HuH-7 (cell line): ENCODE measurements at regions not wholly inside any gene's neighbourhood (a gene's known extent, or its start where the extent isn't known, plus 50 kb on each side); places are given as distances from the start of the nearest gene placed in this dataset.
"Not testable (repeated sequence)": the region's sequence is repeated elsewhere in the genome, so short reads cannot be mapped to it uniquely, and the experiment has no call there.

ENCODE experiments used
- DNase-seq: peaks from one replicate; pipeline ENCODE4 v3.0.0; 2011; ENCODE audit warnings: low spot score

GRCh38 chr4:163273922-163274321, 58.5 kb downstream of the NPY1R start:
- DNase-seq, result no peak

DNA sequence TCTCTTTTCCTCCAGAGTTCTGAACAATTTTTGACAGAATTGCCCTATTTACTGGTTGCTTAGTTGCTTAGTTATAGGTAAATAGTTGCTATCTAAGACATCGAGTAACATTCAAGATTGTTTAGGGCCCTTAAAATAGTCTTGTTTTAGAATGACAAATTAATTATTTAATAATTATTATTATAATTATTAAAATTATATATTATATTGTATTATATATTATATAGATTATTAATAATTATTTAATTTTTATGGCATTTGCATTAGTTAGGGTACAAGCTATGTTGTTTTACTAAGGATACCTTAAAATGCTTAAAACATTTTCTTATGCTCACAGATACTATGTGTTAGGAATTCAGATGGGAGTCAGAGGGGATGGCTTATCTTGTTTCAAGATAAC, 59.2 kb downstream of the NPY1R start:
- DNase-seq, result no peak

DNA sequence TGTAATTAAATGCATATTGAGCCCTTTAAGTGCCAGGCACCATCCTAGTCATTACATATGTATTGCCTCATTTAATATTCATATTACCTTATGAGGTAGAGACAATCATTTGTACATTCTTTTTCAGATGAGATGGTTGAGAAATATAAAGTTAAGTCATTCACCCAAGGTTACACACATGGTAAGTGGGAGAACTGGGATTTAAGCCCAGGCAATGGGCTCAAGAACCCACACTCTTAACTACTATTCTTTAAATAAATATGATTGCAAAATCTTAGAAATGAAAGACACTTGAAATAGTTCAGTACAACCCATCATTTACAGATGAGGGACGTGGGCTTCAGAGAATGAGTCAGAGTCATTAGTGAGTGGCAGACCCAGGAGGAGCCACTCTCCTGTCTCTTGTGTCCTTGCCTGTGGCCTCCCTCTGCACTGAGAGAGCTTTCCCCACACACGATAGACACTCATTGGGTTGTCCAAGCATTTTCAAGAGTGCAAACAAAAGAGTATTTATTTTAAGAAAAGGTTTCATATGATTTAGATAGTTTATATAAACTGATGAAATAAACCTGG, 60.8 kb downstream of the NPY1R start:
- DNase-seq, result no peak

- DNase-seq, result no peak
Measured at GRCh38 chr4:163269869-163270268, 62.5 kb downstream of the NPY1R start.

- no peak for DNase-seq
Measured at GRCh38 chr4:163269166-163269565, 63.2 kb downstream of the NPY1R start.

DNA sequence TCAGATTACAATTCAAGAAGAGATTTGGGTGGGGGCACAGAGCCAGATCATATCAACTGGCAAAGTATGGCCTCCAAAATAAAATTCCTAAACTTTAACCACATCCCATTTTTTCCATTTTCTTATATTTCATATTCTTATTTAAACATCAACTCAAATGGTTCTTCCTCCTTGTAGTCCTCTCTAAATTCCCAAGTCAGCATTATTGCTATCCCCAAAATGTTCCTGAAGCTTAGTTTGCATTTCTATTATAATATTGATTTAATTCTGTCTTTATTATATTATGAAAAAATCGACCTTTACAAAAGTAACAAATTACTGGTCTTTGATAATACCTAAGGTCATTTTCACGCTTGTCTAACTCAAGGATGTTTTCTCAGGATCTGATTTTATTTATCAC, 67.5 kb downstream of the NPY1R start:
- no peak for DNase-seq

DNA sequence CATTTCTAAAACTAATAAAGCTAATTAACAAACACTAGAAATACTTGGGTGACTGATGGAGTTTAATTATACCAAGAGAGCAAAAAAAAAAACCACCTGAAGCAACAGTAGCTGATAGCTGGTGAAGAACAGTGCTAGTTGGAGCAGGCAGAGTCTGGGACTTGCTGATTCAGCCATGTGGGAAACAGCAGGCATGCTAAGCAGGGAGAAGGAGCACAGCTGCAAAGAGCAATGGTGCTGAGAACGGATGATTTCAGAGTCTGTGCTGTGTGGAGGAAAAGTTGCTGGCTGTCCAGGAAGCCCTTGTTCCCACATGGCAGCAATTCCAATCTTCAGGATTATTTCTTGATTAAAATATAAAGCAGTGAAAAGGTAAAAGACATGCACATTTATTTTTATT, 68.8 kb downstream of the NPY1R start:
- DNase-seq, result no peak

DNA sequence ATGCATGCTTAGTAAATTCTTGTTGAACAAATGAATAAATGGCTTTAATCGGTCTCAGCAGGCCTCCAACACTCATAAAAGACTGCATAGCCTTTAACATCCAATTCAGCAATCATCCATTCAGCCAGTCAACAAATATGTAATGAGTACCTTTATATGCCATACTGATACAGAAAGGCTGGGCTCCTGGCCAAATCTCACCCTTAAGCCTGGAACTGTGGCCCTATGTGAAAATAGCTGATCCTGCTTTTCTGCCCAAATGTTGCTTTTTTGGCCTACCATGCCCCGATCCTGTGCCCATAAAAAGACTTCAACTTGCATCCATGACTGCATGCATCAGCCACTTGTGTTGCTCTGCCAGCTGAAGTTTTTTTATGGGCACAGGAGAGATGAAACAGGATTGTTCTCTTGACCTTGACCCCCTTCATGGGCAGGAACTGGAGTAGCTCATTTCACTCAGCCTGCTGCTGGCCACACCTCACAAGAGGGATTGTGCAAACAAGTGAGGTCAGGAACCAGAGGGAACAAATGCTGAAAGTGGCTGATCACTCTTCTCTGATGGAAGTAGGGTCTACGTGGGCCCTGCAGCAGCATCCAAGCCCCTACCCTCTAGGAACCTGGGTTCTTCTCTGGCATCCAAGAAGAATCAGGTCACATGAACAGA, 75.6 kb downstream of the NPY1R start:
- DNase-seq, result no peak

DNA sequence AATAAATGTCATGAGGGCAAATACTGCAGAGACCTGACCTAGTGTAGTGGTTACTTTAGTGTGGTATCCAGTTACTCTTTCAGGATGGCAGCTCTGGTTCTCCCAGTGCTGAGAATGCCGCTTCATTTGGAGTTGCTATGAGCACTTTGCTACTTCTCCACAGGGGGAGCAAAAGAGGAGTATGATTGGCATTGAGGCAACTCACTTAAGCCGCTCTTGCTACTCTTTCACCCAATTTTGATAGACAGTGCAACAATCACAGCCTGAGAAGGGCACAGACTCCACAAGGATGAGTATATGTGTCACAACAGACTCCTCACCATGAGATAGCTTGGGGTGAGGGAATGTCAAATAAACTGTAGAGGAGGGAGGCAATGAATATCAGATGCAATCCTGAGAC, 81.2 kb downstream of the NPY1R start:
- DNase-seq, result peak; percentile 21

DNA sequence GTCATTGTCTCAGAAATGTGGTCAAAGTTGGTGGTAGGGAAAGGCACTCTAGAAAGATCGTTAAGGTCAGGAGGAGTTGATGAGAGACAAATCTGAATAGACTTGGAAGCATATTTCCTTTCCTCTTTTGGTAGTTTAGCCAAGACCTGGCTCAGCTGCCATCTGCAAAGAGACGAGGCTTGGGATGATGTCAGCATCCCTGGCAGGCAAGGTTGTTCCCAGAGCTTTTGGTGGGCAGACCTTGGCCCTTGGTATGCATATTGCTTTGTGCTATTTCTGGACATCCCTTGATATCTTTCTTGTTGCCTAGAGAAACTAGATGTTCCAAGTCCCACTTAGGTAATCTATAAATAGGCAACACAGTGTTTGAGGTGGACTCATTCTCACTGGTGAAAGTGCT, 82.4 kb upstream of the NAF1 start:
- DNase-seq, result no peak

- no peak for DNase-seq
Measured at GRCh38 chr4:163245044-163245728, 78.5 kb upstream of the NAF1 start.

GRCh38 chr4:163243297-163243981, 76.7 kb upstream of the NAF1 start:
- no peak for DNase-seq

DNA sequence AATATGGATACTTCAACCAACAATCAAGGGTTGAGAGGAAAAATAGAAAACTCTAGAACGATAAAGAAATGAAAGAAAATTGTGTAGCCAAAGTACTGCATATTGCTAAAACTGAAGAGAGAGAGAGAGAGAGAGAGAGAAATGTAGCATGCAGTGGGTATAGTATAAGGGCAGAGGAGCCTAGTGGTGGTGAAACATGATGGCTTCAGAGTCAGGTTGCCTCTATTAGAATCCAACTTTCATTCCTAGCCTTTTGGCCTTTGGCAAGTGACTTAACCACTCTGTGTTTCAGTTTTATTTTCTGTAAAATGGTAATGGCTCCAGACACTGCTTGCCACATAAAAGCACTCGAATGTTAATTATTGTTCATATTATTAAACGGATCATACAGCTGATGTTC, 71.2 kb upstream of the NAF1 start:
- no peak for DNase-seq

GRCh38 chr4:163236389-163236788, 69.7 kb upstream of the NAF1 start:
- DNase-seq, result not testable (repeated sequence)

- DNase-seq, result no peak
Measured at GRCh38 chr4:163233321-163233720, 66.6 kb upstream of the NAF1 start.

DNA sequence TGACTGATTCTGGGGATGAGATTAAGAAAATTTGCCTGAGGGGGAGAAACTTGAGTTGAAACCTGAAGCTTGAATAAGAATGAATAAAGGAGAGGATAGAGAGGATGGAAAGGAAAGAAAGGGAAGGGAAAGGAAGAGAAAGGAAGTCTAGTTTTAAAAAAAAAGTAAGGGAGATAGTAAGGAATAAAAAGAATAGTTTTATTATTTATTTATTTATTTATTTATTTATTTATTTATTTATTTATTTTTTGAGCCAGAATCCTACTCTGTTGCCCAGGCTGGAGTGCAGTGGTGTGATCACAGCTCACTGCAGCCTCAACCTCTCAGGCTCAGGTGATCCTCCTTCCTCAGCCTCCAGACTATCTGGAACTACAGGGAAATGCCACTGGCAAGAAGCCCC, 62.0 kb upstream of the NAF1 start:
- DNase-seq, result no peak

GRCh38 chr4:163221467-163221866, 54.8 kb upstream of the NAF1 start:
- no peak for DNase-seq

DNA sequence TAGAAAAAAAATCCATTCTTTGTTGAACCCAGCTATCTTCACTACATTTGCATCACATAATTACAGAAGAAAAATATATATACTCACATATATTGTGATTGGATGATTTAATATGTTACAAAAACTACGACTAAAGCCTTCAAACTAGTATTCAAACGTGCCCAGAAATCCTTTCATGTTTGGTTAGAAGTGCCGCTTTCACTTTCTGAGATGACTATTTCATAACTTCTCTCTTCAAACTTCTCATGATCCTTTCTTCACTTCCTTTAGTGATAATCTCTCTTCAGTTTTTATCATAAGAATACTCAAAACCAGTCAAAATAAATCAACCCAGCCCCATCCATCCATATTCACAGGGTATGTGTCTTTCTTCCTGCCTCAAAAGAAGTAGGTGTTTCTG, 50.8 kb upstream of the NAF1 start:
- DNase-seq, result no peak
